ENCODE measurements at regions not wholly inside any gene's neighbourhood (a gene's known extent, or its start where the extent isn't known, plus 50 kb on each side); places are given as distances from the start of the nearest gene placed in this dataset.

- TF ChIP-seq, protein P1, sequence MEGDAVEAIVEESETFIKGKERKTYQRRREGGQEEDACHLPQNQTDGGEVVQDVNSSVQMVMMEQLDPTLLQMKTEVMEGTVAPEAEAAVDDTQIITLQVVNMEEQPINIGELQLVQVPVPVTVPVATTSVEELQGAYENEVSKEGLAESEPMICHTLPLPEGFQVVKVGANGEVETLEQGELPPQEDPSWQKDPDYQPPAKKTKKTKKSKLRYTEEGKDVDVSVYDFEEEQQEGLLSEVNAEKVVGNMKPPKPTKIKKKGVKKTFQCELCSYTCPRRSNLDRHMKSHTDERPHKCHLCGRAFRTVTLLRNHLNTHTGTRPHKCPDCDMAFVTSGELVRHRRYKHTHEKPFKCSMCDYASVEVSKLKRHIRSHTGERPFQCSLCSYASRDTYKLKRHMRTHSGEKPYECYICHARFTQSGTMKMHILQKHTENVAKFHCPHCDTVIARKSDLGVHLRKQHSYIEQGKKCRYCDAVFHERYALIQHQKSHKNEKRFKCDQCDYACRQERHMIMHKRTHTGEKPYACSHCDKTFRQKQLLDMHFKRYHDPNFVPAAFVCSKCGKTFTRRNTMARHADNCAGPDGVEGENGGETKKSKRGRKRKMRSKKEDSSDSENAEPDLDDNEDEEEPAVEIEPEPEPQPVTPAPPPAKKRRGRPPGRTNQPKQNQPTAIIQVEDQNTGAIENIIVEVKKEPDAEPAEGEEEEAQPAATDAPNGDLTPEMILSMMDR (conservative IDR thresholded peaks at IDR 0.05; ENCODE audit: low read depth, low read length) = no peak
- TF ChIP-seq EZH2 (IDR thresholded peaks at IDR 0.05; ENCODE audit: borderline replicate concordance, low read depth, low read length, poor library complexity, severe bottlenecking) = no peak
These were observed 98.9 kb upstream of the MAN2A1 start for GRCh38 chr5:109590799-109591198.
